IMR-90 (cell line): ENCODE measurements at regions not wholly inside any gene's neighbourhood (a gene's known extent, or its start where the extent isn't known, plus 50 kb on each side); places are given as distances from the start of the nearest gene placed in this dataset.
A peak's percentile ranks its signal among the peaks of the same experiment; 100 is the strongest.

ENCODE experiments used
- ATAC-seq: fragments of 200-7000 bp; cut with Tn5 transposase; 2 replicates; pipeline ENCODE4 v1.9.1; 2020; ENCODE audit warnings: low read depth, mild to moderate bottlenecking, moderate library complexity
- BruUV-seq: library from RNA; stranded (reverse); fragments of 400-500 nt; replicated peaks from 2 replicates; lab custom pipeline; 2021; lab: Mats Ljungman, UMichigan
- CTCF ChIA-PET: fragments of 300-600 bp; formaldehyde crosslinking; extraction: SDS; loops from one replicate; lab custom pipeline; 2021; ENCODE audit warnings: antibody characterized with exemption; lab: Yijun Ruan, JAX
- POLR2A ChIA-PET: fragments of 300-600 bp; sonication (Branson Sonifier 250); formaldehyde crosslinking; loops from one replicate; lab custom pipeline; 2022; ENCODE audit warnings: antibody characterized with exemption; ENCODE audit not compliant: unreplicated experiment; lab: Charles Lee
- DNase-seq: peaks from one replicate; pipeline ENCODE4 v3.0.0; 2013
- H2AFZ ChIP-seq: replicated peaks from 2 replicates; pipeline ENCODE3; 2013; ENCODE audit warnings: low read length, mild to moderate bottlenecking; ENCODE audit not compliant: poor library complexity
- H2AK5ac ChIP-seq: 2 replicates; pipeline ENCODE4 v1.6.1; 2013; ENCODE audit warnings: low read depth, low read length, inconsistent platforms
- H2AK9ac ChIP-seq: replicated peaks from 2 replicates; pipeline ENCODE3; 2013; ENCODE audit warnings: mild to moderate bottlenecking, low read depth, low read length, moderate library complexity; ENCODE audit not compliant: poor library complexity
- H2BK120ac ChIP-seq: 2 replicates; pipeline ENCODE4 v1.6.1; 2013; ENCODE audit warnings: low read depth, low read length, inconsistent platforms
- H2BK15ac ChIP-seq: 3 replicates; pipeline ENCODE4 v1.6.1; 2013; ENCODE audit warnings: low read depth, low read length, inconsistent platforms
- H2BK20ac ChIP-seq: 2 replicates; pipeline ENCODE4 v1.6.1; 2013; ENCODE audit warnings: low read depth, mild to moderate bottlenecking, inconsistent platforms, low read length, moderate library complexity
- H2BK5ac ChIP-seq: 2 replicates; pipeline ENCODE4 v1.6.1; 2013; ENCODE audit warnings: mild to moderate bottlenecking, low read depth, low read length, inconsistent platforms; ENCODE audit not compliant: poor library complexity, severe bottlenecking
- H3K14ac ChIP-seq: replicated peaks from 2 replicates; pipeline ENCODE4 v1.6.1; 2013; ENCODE audit warnings: low read depth, low read length, inconsistent platforms
- H3K18ac ChIP-seq: 2 replicates; pipeline ENCODE4 v1.6.1; 2013; ENCODE audit warnings: low read depth, low read length, control low read depth
- H3K23ac ChIP-seq: 2 replicates; pipeline ENCODE4 v1.6.1; 2013; ENCODE audit warnings: low read depth, low read length, inconsistent platforms
- H3K27ac ChIP-seq: 2 replicates; pipeline ENCODE4 v1.5.1; 2013; ENCODE audit warnings: mild to moderate bottlenecking, control low read depth, low read length; ENCODE audit not compliant: insufficient read depth
- H3K27me3 ChIP-seq: 2 replicates; pipeline ENCODE4 v1.6.1; 2013; ENCODE audit warnings: low read length; ENCODE audit not compliant: control insufficient read depth, insufficient read depth
- H3K36me3 ChIP-seq: 2 replicates; pipeline ENCODE4 v1.6.1; 2013; ENCODE audit warnings: low read length, mixed read lengths; ENCODE audit not compliant: control insufficient read depth, insufficient read depth
- H3K4ac ChIP-seq: 2 replicates; pipeline ENCODE4 v1.6.1; 2013; ENCODE audit warnings: low read depth, low read length, inconsistent platforms
- H3K4me1 ChIP-seq: 2 replicates; pipeline ENCODE4 v1.6.1; 2013; ENCODE audit warnings: low read length, mixed read lengths; ENCODE audit not compliant: control insufficient read depth, insufficient read depth
- H3K4me2 ChIP-seq: 2 replicates; pipeline ENCODE4 v1.6.1; 2013; ENCODE audit warnings: low read depth, mild to moderate bottlenecking, control low read depth, low read length, moderate library complexity
- H3K4me3 ChIP-seq: 2 replicates; pipeline ENCODE4 v1.5.1; 2013; ENCODE audit warnings: low read depth, mild to moderate bottlenecking, control low read depth, low read length, moderate library complexity; ENCODE audit not compliant: insufficient read depth
- H3K56ac ChIP-seq: 2 replicates; pipeline ENCODE4 v1.6.1; 2013; ENCODE audit warnings: low read length, inconsistent platforms; ENCODE audit not compliant: insufficient read depth; ENCODE audit errors: extremely low read depth
- H3K79me1 ChIP-seq, 2 experiments: 2 replicates each; pipeline ENCODE4 v1.6.1; 2013; ENCODE audit warnings: low read length in 2 of 2, inconsistent platforms in 1 of 2, low read depth in 1 of 2
- H3K9ac ChIP-seq: 2 replicates; pipeline ENCODE4 v1.6.1; 2013; ENCODE audit warnings: low read depth, low read length, control low read depth
- H3K9me1 ChIP-seq: 2 replicates; pipeline ENCODE4 v1.6.1; 2013; ENCODE audit warnings: low read length, inconsistent platforms; ENCODE audit not compliant: insufficient read depth
- H3K9me3 ChIP-seq: 2 replicates; pipeline ENCODE4 v1.6.1; 2013; ENCODE audit warnings: low read length; ENCODE audit not compliant: control insufficient read depth, insufficient read depth
- H4K20me1 ChIP-seq: 2 replicates; pipeline ENCODE4 v1.6.1; 2013; ENCODE audit warnings: low read length, inconsistent platforms; ENCODE audit not compliant: insufficient read depth
- H4K5ac ChIP-seq: 2 replicates; pipeline ENCODE4 v1.6.1; 2013; ENCODE audit warnings: mild to moderate bottlenecking, low read depth, low read length, control low read depth
- H4K8ac ChIP-seq, 2 experiments: 2 replicates each; pipeline ENCODE4 v1.6.1; 2013; ENCODE audit warnings: low read depth in 2 of 2, low read length in 2 of 2, control low read depth in 1 of 2, inconsistent platforms in 1 of 2
- H4K91ac ChIP-seq: 2 replicates; pipeline ENCODE4 v1.6.1; 2013; ENCODE audit warnings: low read depth, low read length, inconsistent platforms; ENCODE audit not compliant: insufficient read depth
- MAFK ChIP-seq: IDR thresholded peaks from 2 replicates; pipeline ENCODE4 v1.6.1; 2012; ENCODE audit warnings: low read depth, low read length, improper control_type of control experiment
- POLR2A ChIP-seq: IDR thresholded peaks from 2 replicates; pipeline ENCODE4 v1.6.1; 2012; ENCODE audit warnings: mild to moderate bottlenecking, low read depth, low read length
- dilution Hi-C: fragments of 300-500 bp; cut with HindIII; formaldehyde crosslinking; loops from one replicate; pipeline ENCODE4 v1.14.3; 2018; ENCODE audit warnings: low sequenced_read_pairs; ENCODE audit not compliant: unreplicated experiment
- in situ Hi-C: fragments of 300-500 bp; cut with MboI; formaldehyde crosslinking; loops from 3 replicates; pipeline ENCODE4 v1.14.3; 2019; ENCODE audit warnings: low sequenced_read_pairs, inconsistent platforms, mixed read lengths
- intact Hi-C: fragments of 100-400 bp; cut with micrococcal nuclease; formaldehyde crosslinking; loops from 2 replicates; pipeline ENCODE4 v1.10.0; 2022

GRCh38 chr2:12404497-12404896 is 312.2 kb upstream of the TRIB2 start:
- Histone ChIP-seq H2AK9ac (no peak overlapping the region), H2AK5ac (no peak overlapping the region), H2BK20ac (no peak overlapping the region), H3K4ac (no peak overlapping the region), H3K4me3 (no peak overlapping the region), H2AFZ (no peak overlapping the region), H4K5ac (no peak overlapping the region), H3K4me2 (no peak overlapping the region), H2BK5ac (no peak overlapping the region), H3K18ac (no peak overlapping the region), H3K9ac (no peak overlapping the region), H3K27ac (no peak overlapping the region), H3K4me1 (no peaks in the 10 kb centered on the region), H3K9me1 (no peaks in the 10 kb centered on the region), H3K36me3 (no peaks in the 10 kb centered on the region), H3K14ac (no peak overlapping the region), H4K91ac (no peak overlapping the region), H3K79me1 (no peaks in the 10 kb centered on the region), H3K56ac (no peak overlapping the region), H3K9me3 (peaks cover 4% of the 10 kb centered on the region; the same call in 1 of the 2 replicates), H2BK120ac (no peak overlapping the region), H3K27me3 (no peaks in the 10 kb centered on the region), H3K23ac (no peak overlapping the region), H4K8ac (no peak overlapping the region), H4K20me1 (no peaks in the 10 kb centered on the region), H2BK15ac (no peak overlapping the region)
- no peak for DNase-seq
- TF ChIP-seq MAFK (peak; percentile 33; the same call in 1 of the 2 replicates), POLR2A (no peak)
- intact Hi-C loops (no loop called here), in situ Hi-C loops (no loop called here), dilution Hi-C loops (no loop called here)
- POLR2A ChIA-PET, result no interaction called here
- no TSS peak for BruUV-seq
- ATAC-seq, result no peak
- CTCF ChIA-PET, result no interaction called here
